ENCODE measurements at regions not wholly inside any gene's neighbourhood (a gene's known extent, or its start where the extent isn't known, plus 50 kb on each side); places are given as distances from the start of the nearest gene placed in this dataset.
"Not testable (repeated sequence)": the region's sequence is repeated elsewhere in the genome, so short reads cannot be mapped to it uniquely, and the experiment has no call there.

GRCh38 chr11:15300341-15300740, 185.6 kb downstream of the INSC start:
- intact Hi-C loops (cut with DNase I): no loop called here
- DNase-seq (ENCODE audit: low spot score): no peak

GRCh38 chr11:15307619-15308024, 192.9 kb downstream of the INSC start:
- intact Hi-C loops (cut with DNase I): no loop called here
- DNase-seq (ENCODE audit: low spot score): no peak

- intact Hi-C loops (cut with DNase I): no loop called here
- DNase-seq (ENCODE audit: low spot score): no peak
Observed at GRCh38 chr11:15308840-15309239, 194.1 kb downstream of the INSC start.

GRCh38 chr11:15309296-15309695, 194.6 kb downstream of the INSC start:
- DNase-seq (ENCODE audit: low spot score): no peak
- intact Hi-C loops (cut with DNase I): no loop called here

DNA sequence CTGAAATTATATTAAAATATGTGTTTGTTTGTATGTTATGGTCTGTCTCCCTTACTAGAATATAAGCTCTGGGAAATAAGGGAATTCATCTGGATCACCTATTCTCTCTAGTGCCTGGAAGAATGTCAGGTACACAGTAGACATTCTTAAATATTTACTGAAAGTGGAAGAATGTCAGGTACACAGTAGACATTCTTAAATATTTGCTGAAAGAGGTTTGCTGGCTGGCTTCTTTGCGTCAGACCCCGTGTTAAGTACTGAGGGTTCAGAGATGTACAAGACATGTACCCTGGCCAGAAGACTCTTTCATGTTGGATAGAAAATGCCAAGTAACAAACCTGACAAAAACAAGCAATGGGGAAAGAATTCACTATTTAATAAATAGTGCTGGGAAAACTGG, 199.1 kb downstream of the INSC start:
- intact Hi-C loops (cut with DNase I): no loop called here
- no peak for DNase-seq (ENCODE audit: low spot score)

- intact Hi-C loops (cut with DNase I): no loop called here
- no peak for DNase-seq (ENCODE audit: low spot score)
Observed at GRCh38 chr11:15318814-15319213, 204.1 kb downstream of the INSC start.

DNA sequence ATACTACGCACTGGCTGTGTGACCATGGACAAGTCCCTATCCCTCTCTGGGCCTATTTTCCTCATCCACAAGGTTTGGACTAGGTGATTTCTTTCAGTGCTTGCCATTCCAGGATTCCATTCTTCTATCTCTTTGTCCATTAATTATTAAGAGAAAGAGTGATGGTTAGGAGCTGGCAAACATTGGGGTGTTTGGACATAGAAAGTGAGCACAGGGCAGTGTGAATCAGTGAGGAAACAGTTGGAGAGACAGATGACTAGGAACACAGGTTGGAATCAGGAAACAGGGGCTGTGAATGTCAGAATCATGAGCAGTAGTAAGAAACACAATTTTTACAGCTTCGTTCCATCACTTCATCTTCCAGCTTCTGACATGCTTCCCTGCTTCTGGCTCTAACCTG, 211.8 kb downstream of the INSC start:
- intact Hi-C loops (cut with DNase I): loop anchor here (5.0 to 10.0 kb wide), 3 partner anchors 328 to 1286 kb away; no protein-coding TSS in a partner anchor
- DNase-seq (ENCODE audit: low spot score): no peak

DNA sequence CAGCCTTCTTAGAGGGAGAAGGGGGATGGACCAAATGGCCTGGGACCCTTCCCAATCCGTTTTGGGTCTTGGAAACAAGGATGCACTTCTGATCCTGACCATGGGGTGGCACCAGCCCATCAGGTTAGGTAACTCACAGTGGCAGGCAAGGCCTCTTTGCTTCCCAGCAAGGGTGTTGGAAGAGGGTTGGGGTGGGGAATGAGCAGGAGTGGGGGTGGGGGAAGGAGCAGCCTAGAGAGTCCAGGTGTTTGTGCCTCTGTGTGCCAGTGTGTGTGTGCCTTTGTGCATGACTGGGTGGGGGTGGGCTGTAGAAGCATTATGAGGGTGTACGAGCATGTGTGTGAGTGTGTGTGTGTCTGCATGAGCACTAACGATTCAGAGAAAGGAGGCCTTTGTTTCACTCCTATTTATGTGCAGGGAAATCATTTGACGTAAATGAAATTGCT, 213.1 kb downstream of the INSC start:
- intact Hi-C loops (cut with DNase I): loop anchor here (5.0 to 10.0 kb wide), 3 partner anchors 327 to 1284 kb away; no protein-coding TSS in a partner anchor
- peak; percentile 79 for DNase-seq (ENCODE audit: low spot score)

DNA sequence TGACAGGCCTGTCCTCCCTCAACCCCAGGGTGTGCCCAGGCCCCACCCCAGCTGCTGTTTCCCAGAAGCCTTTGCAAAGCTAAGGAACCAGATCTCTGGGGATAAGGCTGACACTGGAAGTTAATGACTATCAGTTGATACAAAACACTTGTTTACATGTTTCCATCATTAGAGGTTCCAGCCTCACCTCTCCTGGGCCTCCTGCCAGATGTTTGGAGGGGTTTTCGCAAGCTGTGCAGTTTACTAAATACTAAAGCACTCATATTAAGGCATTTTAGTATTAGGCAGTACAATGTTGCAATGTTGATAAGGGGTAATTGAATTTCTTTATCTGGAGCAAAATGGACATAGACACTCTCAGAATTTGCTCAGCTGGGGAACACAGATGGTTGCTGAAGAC, 218.7 kb downstream of the INSC start:
- intact Hi-C loops (cut with DNase I): no loop called here
- no peak for DNase-seq (ENCODE audit: low spot score)

DNA sequence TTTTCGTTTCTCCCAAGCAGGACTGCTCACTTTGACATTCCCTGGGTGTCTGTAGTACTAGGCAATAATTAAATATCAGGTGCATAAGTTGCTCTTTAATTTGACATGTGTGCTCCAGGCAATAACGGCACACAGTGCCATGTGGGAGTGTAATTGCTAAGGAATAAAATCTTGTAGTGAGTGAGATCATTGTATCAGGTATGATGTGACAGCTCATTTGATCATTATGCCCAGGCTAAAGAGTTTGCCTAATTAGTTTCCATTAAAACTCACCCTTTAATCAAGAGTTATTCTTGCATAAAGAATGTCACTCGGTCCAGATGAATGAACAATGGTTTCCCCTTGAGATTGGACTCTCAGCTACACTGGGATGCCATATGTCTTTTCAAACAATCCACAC, 220.0 kb downstream of the INSC start:
- no peak for DNase-seq (ENCODE audit: low spot score)
- intact Hi-C loops (cut with DNase I): no loop called here

DNA sequence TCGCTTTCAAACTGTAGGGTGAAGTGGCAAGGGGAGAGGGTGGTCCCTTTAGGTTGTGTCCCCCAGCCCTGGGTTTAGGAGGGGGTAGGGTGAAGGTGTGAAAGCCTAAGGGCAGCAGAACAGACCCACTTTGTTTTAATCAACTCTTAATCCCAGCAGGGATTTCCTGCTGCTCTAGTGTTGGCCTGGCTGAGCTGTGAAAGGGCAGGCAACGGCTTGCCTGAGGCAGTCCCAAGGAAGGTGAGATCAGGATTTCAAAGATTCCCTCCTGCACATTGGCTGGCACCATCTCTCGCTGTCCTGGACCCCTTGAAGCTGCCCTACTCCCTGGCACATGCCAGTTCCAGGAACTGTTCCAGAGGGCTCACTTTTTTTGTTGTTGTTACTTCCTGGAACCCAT, 221.3 kb downstream of the INSC start:
- intact Hi-C loops (cut with DNase I): no loop called here
- no peak for DNase-seq (ENCODE audit: low spot score)

GRCh38 chr11:15339302-15339701, 224.6 kb downstream of the INSC start:
- intact Hi-C loops (cut with DNase I): no loop called here
- DNase-seq (ENCODE audit: low spot score): no peak

DNA sequence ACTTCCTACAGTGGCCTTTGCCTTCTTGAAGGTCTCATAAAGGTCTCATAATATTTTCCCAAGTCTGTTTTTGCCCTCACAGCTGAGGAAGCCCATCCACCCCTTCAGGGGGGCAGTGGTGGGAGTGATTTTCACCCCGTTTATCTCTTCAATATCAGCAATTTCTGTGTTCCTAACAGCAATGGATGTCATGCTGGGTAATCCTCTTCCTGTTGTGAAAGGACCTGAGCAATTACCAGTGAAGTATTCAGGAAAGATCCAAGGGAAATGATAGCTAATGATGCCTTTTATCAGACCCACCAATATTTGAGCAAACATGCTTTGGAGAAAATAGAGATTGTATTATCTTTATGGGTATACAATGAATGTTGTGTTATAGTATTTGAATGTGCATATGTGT, 226.9 kb downstream of the INSC start:
- intact Hi-C loops (cut with DNase I): no loop called here
- no peak for DNase-seq (ENCODE audit: low spot score)

DNA sequence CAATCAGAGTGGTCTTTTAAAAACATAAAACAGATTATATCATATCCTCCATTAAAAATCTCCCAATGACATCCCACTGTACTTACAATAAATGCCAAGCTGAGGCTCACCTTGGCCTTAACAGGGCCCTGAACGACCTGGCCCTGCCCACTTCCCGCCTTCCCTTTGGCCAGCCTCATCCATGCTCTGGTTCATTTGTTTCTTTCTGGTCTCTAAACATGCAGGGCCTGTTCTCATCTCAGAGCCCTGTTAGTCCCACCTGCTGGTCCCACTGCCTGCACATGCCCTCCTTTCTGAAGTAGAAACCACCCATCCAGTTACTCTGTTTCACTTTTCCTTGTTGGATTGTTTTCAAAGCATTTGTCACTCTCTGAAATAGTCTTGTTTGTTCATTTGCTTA, 227.4 kb downstream of the INSC start:
- DNase-seq (ENCODE audit: low spot score): no peak
- intact Hi-C loops (cut with DNase I): no loop called here

DNA sequence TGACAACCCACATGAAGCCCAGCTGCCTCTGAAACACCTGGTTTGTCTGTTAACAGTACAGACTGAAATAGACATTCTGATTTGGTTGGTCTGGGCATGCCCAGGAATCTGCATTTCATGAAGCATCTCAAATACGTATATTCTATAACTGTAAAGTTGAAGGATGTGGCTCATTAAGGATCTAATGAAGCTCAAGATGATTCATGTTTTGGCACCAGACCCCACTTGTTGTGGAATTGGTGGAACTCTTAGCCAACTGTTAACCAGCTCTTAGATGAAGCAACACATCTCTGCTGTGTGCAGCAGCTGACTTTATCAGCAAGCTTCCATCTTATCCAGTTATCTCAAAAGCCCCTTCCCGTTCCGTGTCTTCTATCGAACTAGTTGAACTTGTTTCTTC, 232.2 kb downstream of the INSC start:
- intact Hi-C loops (cut with DNase I): no loop called here
- DNase-seq (ENCODE audit: low spot score): no peak

- DNase-seq (ENCODE audit: low spot score): no peak
- intact Hi-C loops (cut with DNase I): no loop called here
Observed at GRCh38 chr11:15347969-15348734, 233.4 kb downstream of the INSC start.

- intact Hi-C loops (cut with DNase I): no loop called here
- DNase-seq (ENCODE audit: low spot score): no peak
Observed at GRCh38 chr11:15349413-15349812, 234.7 kb downstream of the INSC start.

DNA sequence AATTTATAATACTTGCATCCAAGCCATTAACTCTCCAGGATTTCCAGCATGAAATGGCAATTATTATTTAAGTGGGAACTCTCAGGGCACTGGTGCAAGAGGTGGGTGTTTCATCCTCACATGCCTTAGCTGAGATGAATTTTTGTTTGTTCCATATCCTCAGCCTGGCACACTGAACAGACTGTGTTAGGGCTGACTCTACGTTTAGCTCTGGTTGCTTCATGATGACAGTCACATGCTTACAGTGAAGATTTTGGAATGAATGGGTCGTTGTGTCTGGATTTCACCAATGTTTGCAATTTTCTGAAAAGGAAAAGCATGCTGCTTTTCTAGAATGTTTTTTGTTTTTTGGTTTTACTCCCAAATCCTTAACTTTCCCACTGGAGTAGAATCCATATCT, 246.6 kb downstream of the INSC start:
- DNase-seq (ENCODE audit: low spot score): no peak
- intact Hi-C loops (cut with DNase I): no loop called here

DNA sequence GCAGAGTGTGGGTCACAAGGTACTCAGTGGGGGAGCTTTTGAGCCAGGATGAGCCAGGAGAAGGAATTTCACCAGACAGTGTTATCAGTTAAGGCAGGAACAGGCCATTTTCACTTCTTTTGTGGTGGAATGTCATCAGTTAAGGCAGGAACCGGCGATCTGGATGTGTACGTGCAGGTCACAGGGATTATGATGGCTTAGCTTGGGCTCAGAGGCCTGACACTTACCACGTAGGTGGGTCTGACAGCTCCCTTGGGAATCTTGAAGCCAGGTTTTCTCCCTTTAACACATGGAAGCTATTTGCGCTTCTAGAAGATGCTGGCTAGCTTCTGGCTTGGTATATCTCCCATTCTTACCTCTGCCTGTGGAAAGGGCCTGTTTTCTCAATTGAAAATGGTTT, 250.6 kb downstream of the INSC start:
- intact Hi-C loops (cut with DNase I): not testable (repeated sequence)

GRCh38 chr11:15367695-15368094, 253.0 kb downstream of the INSC start:
- no peak for DNase-seq (ENCODE audit: low spot score)
- intact Hi-C loops (cut with DNase I): no loop called here

More for the DNA sequence above, 250.6 kb downstream of the INSC start:
- not testable (repeated sequence) for DNase-seq (ENCODE audit: low spot score)

DNA sequence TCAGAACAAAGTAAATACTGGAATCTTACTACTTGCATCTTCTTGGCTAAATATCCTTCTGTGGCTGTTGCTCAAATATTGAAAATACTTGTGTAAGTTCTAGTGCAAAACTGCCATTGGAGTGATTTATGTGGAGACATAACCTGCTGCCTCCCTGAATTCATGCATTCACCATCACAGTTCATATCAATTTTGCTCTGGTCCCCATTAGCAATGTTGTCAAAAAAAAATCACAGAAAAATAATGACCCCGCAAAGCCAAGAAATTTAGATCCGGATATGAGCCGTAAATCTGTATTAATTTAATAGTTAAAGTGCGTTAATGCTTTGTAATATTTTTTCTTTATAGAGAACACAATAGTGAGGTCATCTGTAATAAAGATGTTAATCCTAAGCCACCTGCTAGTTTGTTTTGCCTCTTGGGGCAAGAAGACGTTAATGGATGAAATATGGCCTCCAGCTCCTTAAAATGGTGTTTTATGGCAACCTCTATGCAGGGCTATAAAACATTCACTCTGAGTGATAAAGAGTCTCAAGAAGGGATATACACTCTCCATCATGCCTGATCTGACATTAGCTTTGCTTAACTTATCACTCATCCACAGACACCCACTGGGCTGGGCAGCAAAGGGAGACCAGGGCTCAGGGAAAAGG, 255.9 kb downstream of the INSC start:
- intact Hi-C loops (cut with DNase I): no loop called here
- no peak for DNase-seq (ENCODE audit: low spot score)

Measured in cardiac septum (tissue), 1 donor.